SK-N-SH treated with all-trans-retinoic acid at 6 μM for 48 hours (cell line): ENCODE measurements at regions not wholly inside any gene's neighbourhood (a gene's known extent, or its start where the extent isn't known, plus 50 kb on each side); places are given as distances from the start of the nearest gene placed in this dataset.

Experiments
- ATAC-seq: fragments of 200-7000 bp; cut with Tn5 transposase; 3 replicates; pipeline ENCODE4 v1.9.1; 2020; ENCODE audit warnings: mild to moderate bottlenecking, moderate library complexity
- ARNTL ChIP-seq: fragments of 450-650 bp; formaldehyde crosslinking; IDR thresholded peaks from 2 replicates; pipeline ENCODE4 v1.5.0; 2020; ENCODE audit warnings: low read depth, mild to moderate bottlenecking, moderate library complexity, borderline replicate concordance
- BACH2 ChIP-seq: fragments of 250-450 bp; sonication (Bioruptor Pico); IDR thresholded peaks from 2 replicates; pipeline ENCODE4 v1.9.0; 2021; ENCODE audit warnings: mild to moderate bottlenecking, borderline replicate concordance
- CSDC2 ChIP-seq: fragments of 250-450 bp; sonication (Bioruptor Pico); IDR thresholded peaks from 2 replicates; pipeline ENCODE4 v1.5.0; 2020; ENCODE audit warnings: mild to moderate bottlenecking, moderate library complexity
- GLIS3 ChIP-seq: fragments of 250-450 bp; sonication (Bioruptor Pico); IDR thresholded peaks from 2 replicates; pipeline ENCODE4 v1.5.0; 2020; ENCODE audit warnings: mild to moderate bottlenecking, moderate library complexity
- ISL1 ChIP-seq: fragments of 250-450 bp; sonication (Bioruptor Pico); IDR thresholded peaks from 2 replicates; pipeline ENCODE4 v2.1.2; 2022; ENCODE audit warnings: mild to moderate bottlenecking, moderate library complexity
- OSR1 ChIP-seq: fragments of 250-450 bp; sonication (Bioruptor Pico); IDR thresholded peaks from 2 replicates; pipeline ENCODE4 v1.8.0; 2022; ENCODE audit warnings: moderate library complexity, mild to moderate bottlenecking, inconsistent platforms
- PPARA ChIP-seq: fragments of 250-450 bp; sonication (Bioruptor Pico); IDR thresholded peaks from 2 replicates; pipeline ENCODE4 v1.5.0; 2020; ENCODE audit warnings: mild to moderate bottlenecking, borderline replicate concordance
- SNAI2 ChIP-seq: fragments of 250-450 bp; sonication (Bioruptor Pico); IDR thresholded peaks from 2 replicates; pipeline ENCODE4 v1.5.0; 2020; ENCODE audit warnings: mild to moderate bottlenecking, moderate library complexity
- TCF4 ChIP-seq: fragments of 250-450 bp; sonication (Bioruptor Pico); IDR thresholded peaks from 2 replicates; pipeline ENCODE4 v1.8.0; 2021; ENCODE audit warnings: mild to moderate bottlenecking, moderate library complexity, borderline replicate concordance
- TOX ChIP-seq: fragments of 250-450 bp; sonication (Bioruptor Pico); IDR thresholded peaks from 2 replicates; pipeline ENCODE4 v1.8.0; 2021; ENCODE audit warnings: mild to moderate bottlenecking, moderate library complexity, borderline replicate concordance
- TSHZ2 ChIP-seq: fragments of 250-450 bp; sonication (Bioruptor Pico); IDR thresholded peaks from 2 replicates; pipeline ENCODE4 v1.5.0; 2020; ENCODE audit warnings: mild to moderate bottlenecking, moderate library complexity
- ZC3H10 ChIP-seq: fragments of 250-450 bp; sonication (Bioruptor Pico); IDR thresholded peaks from 2 replicates; pipeline ENCODE4 v1.5.1; 2021; ENCODE audit warnings: mild to moderate bottlenecking, moderate library complexity
- ZFP3 ChIP-seq: fragments of 250-450 bp; sonication (Bioruptor Pico); IDR thresholded peaks from 2 replicates; pipeline ENCODE4 v1.5.0; 2020; ENCODE audit warnings: mild to moderate bottlenecking, moderate library complexity
- ZFP30 ChIP-seq: fragments of 450-650 bp; formaldehyde crosslinking; IDR thresholded peaks from 2 replicates; pipeline ENCODE4 v1.5.0; 2022; ENCODE audit warnings: mild to moderate bottlenecking, moderate library complexity
- TF ChIP-seq, protein P1 (sequence below): fragments of 250-450 bp; sonication (Bioruptor Pico); IDR thresholded peaks from 2 replicates; pipeline ENCODE4 v1.8.0; 2021; ENCODE audit warnings: low read depth, mild to moderate bottlenecking, moderate library complexity, borderline replicate concordance
- TF ChIP-seq, protein P2 (sequence below): fragments of 250-450 bp; sonication (Bioruptor Pico); IDR thresholded peaks from 2 replicates; pipeline ENCODE4 v1.5.1; 2020; ENCODE audit warnings: low read depth, mild to moderate bottlenecking, moderate library complexity

GRCh38 chr6:142543606-142544005 lies 241.8 kb downstream of the ADGRG6 start:
- TF ChIP-seq ISL1 (CRISPR knock-in tag) (no peak), SNAI2 (CRISPR knock-in tag) (no peak), OSR1 (no peak), TOX (CRISPR knock-in tag) (no peak), ZC3H10 (CRISPR knock-in tag) (no peak), BACH2 (no peak)
- TF ChIP-seq, protein P1, sequence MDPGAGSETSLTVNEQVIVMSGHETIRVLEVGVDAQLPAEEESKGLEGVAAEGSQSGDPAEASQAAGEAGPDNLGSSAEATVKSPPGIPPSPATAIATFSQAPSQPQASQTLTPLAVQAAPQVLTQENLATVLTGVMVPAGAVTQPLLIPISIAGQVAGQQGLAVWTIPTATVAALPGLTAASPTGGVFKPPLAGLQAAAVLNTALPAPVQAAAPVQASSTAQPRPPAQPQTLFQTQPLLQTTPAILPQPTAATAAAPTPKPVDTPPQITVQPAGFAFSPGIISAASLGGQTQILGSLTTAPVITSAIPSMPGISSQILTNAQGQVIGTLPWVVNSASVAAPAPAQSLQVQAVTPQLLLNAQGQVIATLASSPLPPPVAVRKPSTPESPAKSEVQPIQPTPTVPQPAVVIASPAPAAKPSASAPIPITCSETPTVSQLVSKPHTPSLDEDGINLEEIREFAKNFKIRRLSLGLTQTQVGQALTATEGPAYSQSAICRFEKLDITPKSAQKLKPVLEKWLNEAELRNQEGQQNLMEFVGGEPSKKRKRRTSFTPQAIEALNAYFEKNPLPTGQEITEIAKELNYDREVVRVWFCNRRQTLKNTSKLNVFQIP (CRISPR knock-in tag): no peak
- TF ChIP-seq, protein P2, sequence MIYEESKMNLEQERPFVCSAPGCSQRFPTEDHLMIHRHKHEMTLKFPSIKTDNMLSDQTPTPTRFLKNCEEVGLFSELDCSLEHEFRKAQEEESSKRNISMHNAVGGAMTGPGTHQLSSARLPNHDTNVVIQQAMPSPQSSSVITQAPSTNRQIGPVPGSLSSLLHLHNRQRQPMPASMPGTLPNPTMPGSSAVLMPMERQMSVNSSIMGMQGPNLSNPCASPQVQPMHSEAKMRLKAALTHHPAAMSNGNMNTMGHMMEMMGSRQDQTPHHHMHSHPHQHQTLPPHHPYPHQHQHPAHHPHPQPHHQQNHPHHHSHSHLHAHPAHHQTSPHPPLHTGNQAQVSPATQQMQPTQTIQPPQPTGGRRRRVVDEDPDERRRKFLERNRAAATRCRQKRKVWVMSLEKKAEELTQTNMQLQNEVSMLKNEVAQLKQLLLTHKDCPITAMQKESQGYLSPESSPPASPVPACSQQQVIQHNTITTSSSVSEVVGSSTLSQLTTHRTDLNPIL (CRISPR knock-in tag): no peak
- no peak for ATAC-seq

- TF ChIP-seq SNAI2 (CRISPR knock-in tag) (no peak), ARNTL (CRISPR knock-in tag) (no peak), ZC3H10 (CRISPR knock-in tag) (no peak), TOX (CRISPR knock-in tag) (no peak), TSHZ2 (no peak), ZFP3 (CRISPR knock-in tag) (no peak), ISL1 (CRISPR knock-in tag) (no peak), CSDC2 (no peak)
- TF ChIP-seq, protein P2 (CRISPR knock-in tag): no peak
- ATAC-seq: no peak
These were observed 242.5 kb downstream of the ADGRG6 start for GRCh38 chr6:142544199-142544838.

DNA sequence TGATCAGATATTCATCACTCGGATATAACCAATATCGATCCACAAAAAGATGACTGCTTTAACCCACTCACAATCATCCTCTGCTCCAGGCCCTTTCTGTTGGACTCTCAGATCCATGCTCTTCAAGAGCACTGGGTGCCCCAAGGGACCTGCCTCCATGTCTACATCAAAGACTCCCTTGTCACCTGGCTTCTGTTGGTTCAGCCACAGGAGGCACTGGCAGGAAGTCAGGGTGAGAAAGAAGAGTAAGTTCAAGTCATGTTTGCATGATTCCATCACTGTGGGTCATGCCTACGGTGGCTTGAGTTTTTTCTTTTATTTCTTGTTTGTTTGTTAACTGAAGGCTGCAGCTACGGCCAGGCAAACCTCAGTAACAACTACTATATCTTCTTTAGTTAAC lies 243.3 kb downstream of the ADGRG6 start:
- no peak for TF ChIP-seq GLIS3 (CRISPR knock-in tag)
- TF ChIP-seq, protein P2 (CRISPR knock-in tag): no peak
- no peak for TF ChIP-seq CSDC2
- TF ChIP-seq, protein P1 (CRISPR knock-in tag): no peak
- no peak for TF ChIP-seq ZC3H10 (CRISPR knock-in tag)
- no peak for TF ChIP-seq ARNTL (CRISPR knock-in tag)
- no peak for TF ChIP-seq SNAI2 (CRISPR knock-in tag)
- no peak for TF ChIP-seq BACH2
- no peak for TF ChIP-seq TOX (CRISPR knock-in tag)
- no peak for TF ChIP-seq ZFP30 (CRISPR knock-in tag)
- no peak for TF ChIP-seq ISL1 (CRISPR knock-in tag)
- no peak for TF ChIP-seq PPARA (CRISPR knock-in tag)
- no peak for ATAC-seq

GRCh38 chr6:142548566-142548965 lies 246.8 kb downstream of the ADGRG6 start:
- ATAC-seq: no peak
- TF ChIP-seq, protein P2 (CRISPR knock-in tag): no peak
- TF ChIP-seq ISL1 (CRISPR knock-in tag) (no peak), TOX (CRISPR knock-in tag) (no peak), TCF4 (CRISPR knock-in tag) (no peak), BACH2 (no peak), ZC3H10 (CRISPR knock-in tag) (no peak), PPARA (CRISPR knock-in tag) (no peak), TSHZ2 (no peak)
